Smooth muscle cell (in vitro differentiated cells): ENCODE measurements at regions not wholly inside any gene's neighbourhood (a gene's known extent, or its start where the extent isn't known, plus 50 kb on each side); places are given as distances from the start of the nearest gene placed in this dataset.

Source experiments
- DNase-seq: peaks from one replicate; lab custom pipeline; 2025; ENCODE audit not compliant: unreplicated experiment; lab: John Stamatoyannopoulos, UW
- H2AFZ ChIP-seq: fragments of 200-600 bp; sonication (generic); 2 replicates; pipeline ENCODE4 v1.6.0; 2016; ENCODE audit warnings: antibody characterized with exemption, low read depth, mild to moderate bottlenecking
- H3F3A ChIP-seq: fragments of 200-600 bp; sonication (generic); 2 replicates; pipeline ENCODE4 v1.6.0; 2017; ENCODE audit warnings: antibody characterized with exemption, low read depth
- H3K27ac ChIP-seq: fragments of 200-600 bp; sonication (generic); 2 replicates; pipeline ENCODE4 v1.5.1; 2016; ENCODE audit warnings: low read depth, mild to moderate bottlenecking
- H3K27me3 ChIP-seq: fragments of 200-600 bp; sonication (generic); 2 replicates; pipeline ENCODE4 v1.6.1; 2016; ENCODE audit warnings: low read depth, mild to moderate bottlenecking
- H3K36me3 ChIP-seq: fragments of 200-600 bp; sonication (generic); 2 replicates; pipeline ENCODE4 v1.5.1; 2016; ENCODE audit warnings: low read depth
- H3K4me1 ChIP-seq: fragments of 200-600 bp; sonication (generic); 2 replicates; pipeline ENCODE4 v1.5.1; 2016; ENCODE audit warnings: low read depth
- H3K4me2 ChIP-seq: fragments of 200-600 bp; sonication (generic); 2 replicates; pipeline ENCODE4 v1.6.0; 2016; ENCODE audit warnings: mild to moderate bottlenecking
- H3K4me3 ChIP-seq: fragments of 200-600 bp; sonication (generic); 2 replicates; pipeline ENCODE4 v1.5.1; 2016; ENCODE audit warnings: mild to moderate bottlenecking
- H3K79me2 ChIP-seq: fragments of 200-600 bp; sonication (generic); 2 replicates; pipeline ENCODE4 v1.6.0; 2016; ENCODE audit warnings: low read depth, mild to moderate bottlenecking
- H3K9ac ChIP-seq: fragments of 200-600 bp; sonication (generic); 2 replicates; pipeline ENCODE4 v1.6.0; 2016; ENCODE audit warnings: low read depth
- H3K9me3 ChIP-seq: fragments of 200-600 bp; sonication (generic); replicated peaks from 2 replicates; pipeline ENCODE4 v1.5.1; 2016; ENCODE audit warnings: low read depth
- H4K20me1 ChIP-seq: fragments of 200-600 bp; sonication (generic); 2 replicates; pipeline ENCODE4 v1.6.0; 2016; ENCODE audit warnings: low read depth
- CTCF ChIP-seq: fragments of 200-600 bp; sonication (generic); IDR thresholded peaks from 2 replicates; pipeline ENCODE4 v1.5.1; 2017; ENCODE audit warnings: borderline replicate concordance, mild to moderate bottlenecking, antibody characterized with exemption; ENCODE audit not compliant: insufficient read depth, poor library complexity, severe bottlenecking
- WGBS: methylation state at CpG from one replicate; pipeline ENCODE4 v1.1.7; 2016; ENCODE audit warnings: low lambda C conversion rate; 5-methylcytosine and 5-hydroxymethylcytosine counted together

GRCh38 chr16:48446534-48446920 is 61.3 kb upstream of the SIAH1 start:
- Histone ChIP-seq H3K27ac (no peak overlapping the region), H3F3A (no peaks in the 10 kb centered on the region), H3K27me3 (peaks cover 5% of the 10 kb centered on the region), H2AFZ (no peak overlapping the region), H3K9me3 (no peaks in the 10 kb centered on the region), H4K20me1 (no peaks in the 10 kb centered on the region), H3K4me1 (no peaks in the 10 kb centered on the region), H3K79me2 (no peaks in the 10 kb centered on the region), H3K4me3 (no peak overlapping the region), H3K4me2 (no peak overlapping the region), H3K9ac (no peak overlapping the region), H3K36me3 (no peaks in the 10 kb centered on the region)
- DNase-seq = no peak
- no peak for TF ChIP-seq CTCF
- WGBS = 87% methylated on average over 5 of the region's 5 CpGs

GRCh38 chr16:48445782-48446533 is 60.7 kb upstream of the SIAH1 start:
- H3K27ac ChIP-seq = no peak overlapping the region
- WGBS = 96% methylated on average over 8 of the region's 8 CpGs
- no peak overlapping the region for H3K4me3 ChIP-seq
- H2AFZ ChIP-seq = no peak overlapping the region
- no peak overlapping the region for H3K9ac ChIP-seq
- DNase-seq = no peak
- TF ChIP-seq CTCF = no peak
- no peaks in the 10 kb centered on the region for H4K20me1 ChIP-seq
- H3K4me1 ChIP-seq = no peaks in the 10 kb centered on the region
- no peaks in the 10 kb centered on the region for H3K36me3 ChIP-seq
- H3K79me2 ChIP-seq = no peaks in the 10 kb centered on the region
- no peaks in the 10 kb centered on the region for H3K9me3 ChIP-seq
- H3K4me2 ChIP-seq = no peak overlapping the region
- H3F3A ChIP-seq = no peaks in the 10 kb centered on the region
- H3K27me3 ChIP-seq = peaks cover 5% of the 10 kb centered on the region

GRCh38 chr16:48444574-48444973 is 59.4 kb upstream of the SIAH1 start:
- no peak for DNase-seq
- H3K4me3 ChIP-seq = no peak overlapping the region
- TF ChIP-seq CTCF = no peak
- H3K4me1 ChIP-seq = no peaks in the 10 kb centered on the region
- peak overlapping the region; percentile 21 for H3K27ac ChIP-seq
- no peaks in the 10 kb centered on the region for H3K36me3 ChIP-seq
- peaks cover 5% of the 10 kb centered on the region for H3K27me3 ChIP-seq
- no peaks in the 10 kb centered on the region for H3K9me3 ChIP-seq
- peak overlapping the region; percentile 9 for H2AFZ ChIP-seq
- no peak overlapping the region for H3K9ac ChIP-seq
- no peaks in the 10 kb centered on the region for H4K20me1 ChIP-seq
- 61% methylated on average over 6 of the region's 6 CpGs for WGBS
- H3K79me2 ChIP-seq = no peaks in the 10 kb centered on the region
- H3K4me2 ChIP-seq = peak overlapping the region; percentile 5
- no peaks in the 10 kb centered on the region for H3F3A ChIP-seq

GRCh38 chr16:48442379-48442778 is 57.2 kb upstream of the SIAH1 start:
- no peak overlapping the region for H2AFZ ChIP-seq

More at GRCh38 chr16:48442379-48442778, 57.2 kb upstream of the SIAH1 start:
- Histone ChIP-seq H3K9me3 (no peaks in the 10 kb centered on the region), H3F3A (no peaks in the 10 kb centered on the region), H3K4me3 (no peak overlapping the region), H4K20me1 (no peaks in the 10 kb centered on the region), H3K79me2 (no peaks in the 10 kb centered on the region), H3K27me3 (peaks cover 1% of the 10 kb centered on the region), H3K27ac (no peak overlapping the region), H3K36me3 (no peaks in the 10 kb centered on the region), H3K9ac (no peak overlapping the region), H3K4me1 (no peaks in the 10 kb centered on the region), H3K4me2 (no peak overlapping the region)
- no peak for DNase-seq
- no peak for TF ChIP-seq CTCF
